Mesenchymal stem cell (in vitro differentiated cells and primary cell): ENCODE measurements at regions not wholly inside any gene's neighbourhood (a gene's known extent, or its start where the extent isn't known, plus 50 kb on each side); places are given as distances from the start of the nearest gene placed in this dataset.

Experiments used
- DNase-seq: peaks from one replicate; pipeline ENCODE4 v3.0.0-alpha.2; 2013
- H2AFZ ChIP-seq: one replicate; pipeline ENCODE4 v1.6.1; 2013; ENCODE audit warnings: low read depth, mild to moderate bottlenecking, control low read depth, inconsistent platforms, low read length, moderate library complexity
- H2AK5ac ChIP-seq: 2 replicates; pipeline ENCODE4 v1.6.1; 2013; ENCODE audit warnings: low read length, moderate library complexity, mild to moderate bottlenecking, inconsistent platforms; ENCODE audit not compliant: severe bottlenecking
- H2BK120ac ChIP-seq: one replicate; pipeline ENCODE4 v1.6.1; 2013; ENCODE audit warnings: low read depth, mild to moderate bottlenecking, inconsistent platforms, low read length, moderate library complexity
- H2BK12ac ChIP-seq, 2 experiments: one replicate each; pipeline ENCODE4 v1.6.1; 2013; ENCODE audit warnings: inconsistent platforms in 2 of 2, low read length in 2 of 2, mild to moderate bottlenecking in 2 of 2, moderate library complexity in 2 of 2, control low read depth in 1 of 2
- H2BK15ac ChIP-seq: one replicate; pipeline ENCODE4 v1.6.1; 2013; ENCODE audit warnings: mild to moderate bottlenecking, low read depth, inconsistent platforms; ENCODE audit not compliant: poor library complexity, severe bottlenecking
- H2BK5ac ChIP-seq: 2 replicates; pipeline ENCODE4 v1.6.1; 2013; ENCODE audit warnings: low read depth, mild to moderate bottlenecking, low read length, control low read depth, inconsistent platforms; ENCODE audit not compliant: poor library complexity, severe bottlenecking
- H3K14ac ChIP-seq, 2 experiments: one replicate each; pipeline ENCODE4 v1.6.1; 2013; ENCODE audit warnings: inconsistent platforms in 2 of 2, low read length in 2 of 2, control low read depth in 1 of 2, mild to moderate bottlenecking in 1 of 2, moderate library complexity in 1 of 2
- H3K18ac ChIP-seq, 2 experiments: one replicate each; pipeline ENCODE4 v1.6.1; 2013; ENCODE audit warnings: inconsistent platforms in 2 of 2, low read length in 2 of 2, control low read depth in 1 of 2, low read depth in 1 of 2, mild to moderate bottlenecking in 1 of 2
- H3K23ac ChIP-seq, 2 experiments: one replicate each; pipeline ENCODE4 v1.6.1; 2013; ENCODE audit warnings: inconsistent platforms in 2 of 2, low read length in 2 of 2, mild to moderate bottlenecking in 2 of 2, moderate library complexity in 2 of 2, control low read depth in 1 of 2
- H3K27ac ChIP-seq: 2 replicates; pipeline ENCODE4 v1.5.1; 2013; ENCODE audit warnings: mild to moderate bottlenecking, moderate library complexity, low read length, control low read depth, inconsistent platforms; ENCODE audit not compliant: poor library complexity, severe bottlenecking
- H3K27me3 ChIP-seq, 2 experiments: 2 replicates each; pipeline versions ENCODE4 v1.6.1 to v1.7.0; 2013; ENCODE audit warnings: low read length in 2 of 2, mild to moderate bottlenecking in 2 of 2, moderate library complexity in 2 of 2, control low read depth in 1 of 2, inconsistent platforms in 1 of 2; ENCODE audit not compliant: control insufficient read depth in 1 of 2, insufficient read depth in 1 of 2
- H3K36me3 ChIP-seq, 2 experiments: 2 replicates each; pipeline versions ENCODE4 v1.6.1 to v1.7.0; 2013; ENCODE audit warnings: low read length in 2 of 2, control low read depth in 1 of 2, inconsistent platforms in 1 of 2, low read depth in 1 of 2, mild to moderate bottlenecking in 1 of 2; ENCODE audit not compliant: insufficient read depth in 2 of 2, control insufficient read depth in 1 of 2
- H3K4ac ChIP-seq, 2 experiments: one replicate each; pipeline ENCODE4 v1.6.1; 2013; ENCODE audit warnings: inconsistent platforms in 2 of 2, low read length in 2 of 2, mild to moderate bottlenecking in 2 of 2, moderate library complexity in 2 of 2, control low read depth in 1 of 2, low read depth in 1 of 2
- H3K4me1 ChIP-seq: 2 replicates; pipeline ENCODE4 v1.6.1; 2013; ENCODE audit warnings: low read depth, low read length, control low read depth; ENCODE audit not compliant: control insufficient read depth, insufficient read depth
- H3K4me2 ChIP-seq: 2 replicates; pipeline ENCODE4 v1.6.1; 2013; ENCODE audit warnings: low read length, mild to moderate bottlenecking, inconsistent platforms; ENCODE audit not compliant: poor library complexity, severe bottlenecking
- H3K4me3 ChIP-seq, 2 experiments: 2 replicates each; pipeline versions ENCODE4 v1.5.1 to v1.7.0; 2013; ENCODE audit warnings: low read length in 2 of 2, mild to moderate bottlenecking in 2 of 2, control low read depth in 1 of 2, low read depth in 1 of 2; ENCODE audit not compliant: insufficient read depth in 1 of 2
- H3K79me1 ChIP-seq: replicated peaks from 2 replicates; pipeline ENCODE4 v1.6.1; 2013; ENCODE audit warnings: mild to moderate bottlenecking, control low read depth, low read length, inconsistent platforms; ENCODE audit not compliant: poor library complexity, severe bottlenecking
- H3K9ac ChIP-seq: 2 replicates; pipeline ENCODE4 v1.7.0; 2013; ENCODE audit warnings: mild to moderate bottlenecking, low read length, moderate library complexity
- H3K9me3 ChIP-seq: 2 replicates; pipeline ENCODE4 v1.7.0; 2013; ENCODE audit warnings: mild to moderate bottlenecking, low read length; ENCODE audit not compliant: control insufficient read depth
- H4K8ac ChIP-seq: one replicate; pipeline ENCODE4 v1.6.1; 2013; ENCODE audit warnings: inconsistent platforms, mild to moderate bottlenecking, low read length, moderate library complexity
- H4K91ac ChIP-seq: one replicate; pipeline ENCODE4 v1.6.1; 2013; ENCODE audit warnings: mild to moderate bottlenecking, low read length, inconsistent platforms
- WGBS: methylation state at CpG from one replicate; pipeline ENCODE4 v1.1.7; 2013; ENCODE audit warnings: mixed read lengths; 5-methylcytosine and 5-hydroxymethylcytosine counted together

GRCh38 chr22:48782811-48783511 is 1044.7 kb downstream of the BRD1 start:
- Histone ChIP-seq H3K4me1 (no peaks in the 10 kb centered on the region), H3K36me3 (no peaks in the 10 kb centered on the region), H3K14ac (no peak overlapping the region), H2BK12ac (no peak overlapping the region), H2BK5ac (no peak overlapping the region), H2AFZ (no peak overlapping the region), H3K18ac (no peak overlapping the region), H3K9me3 (peaks cover 4% of the 10 kb centered on the region), H3K9ac (no peak overlapping the region), H2BK120ac (no peak overlapping the region), H2BK15ac (no peak overlapping the region), H3K23ac (no peak overlapping the region), H4K91ac (no peak overlapping the region), H2AK5ac (no peak overlapping the region), H3K27me3 (no peaks in the 10 kb centered on the region), H3K27ac (no peak overlapping the region), H4K8ac (no peak overlapping the region), H3K79me1 (no peaks in the 10 kb centered on the region), H3K4me3 (no peak overlapping the region), H3K4ac (no peak overlapping the region), H3K4me2 (no peak overlapping the region)
- WGBS, result 42% methylated on average over 16 of the region's 16 CpGs
- DNase-seq, result no peak

GRCh38 chr22:48782326-48782725 is 1045.3 kb downstream of the BRD1 start:
- no peak overlapping the region for H3K23ac ChIP-seq
- no peak overlapping the region for H4K91ac ChIP-seq
- no peak overlapping the region for H3K27ac ChIP-seq
- no peak overlapping the region for H3K4ac ChIP-seq
- no peak for DNase-seq
- H3K14ac ChIP-seq, result no peak overlapping the region
- no peak overlapping the region for H3K4me3 ChIP-seq
- H2BK5ac ChIP-seq, result no peak overlapping the region
- H2AK5ac ChIP-seq, result no peak overlapping the region
- H2BK12ac ChIP-seq, result no peak overlapping the region
- peaks cover 10% of the 10 kb centered on the region for H3K9me3 ChIP-seq
- H3K9ac ChIP-seq, result no peak overlapping the region
- H2BK15ac ChIP-seq, result no peak overlapping the region
- no peak overlapping the region for H4K8ac ChIP-seq
- no peak overlapping the region for H2BK120ac ChIP-seq
- H3K4me1 ChIP-seq, result no peaks in the 10 kb centered on the region
- H2AFZ ChIP-seq, result no peak overlapping the region
- H3K18ac ChIP-seq, result no peak overlapping the region
- no peak overlapping the region for H3K4me2 ChIP-seq
- H3K36me3 ChIP-seq, result no peaks in the 10 kb centered on the region
- no peaks in the 10 kb centered on the region for H3K27me3 ChIP-seq
- WGBS, result 90% methylated on average over 9 of the region's 10 CpGs
- no peaks in the 10 kb centered on the region for H3K79me1 ChIP-seq

- Histone ChIP-seq H2BK15ac (no peak overlapping the region), H3K4ac (no peak overlapping the region), H3K27me3 (no peaks in the 10 kb centered on the region), H3K4me3 (no peak overlapping the region), H3K14ac (no peak overlapping the region), H3K4me2 (no peak overlapping the region), H3K23ac (no peak overlapping the region), H3K27ac (no peak overlapping the region), H3K4me1 (no peaks in the 10 kb centered on the region), H2BK120ac (no peak overlapping the region), H3K9me3 (peaks cover 13% of the 10 kb centered on the region), H4K91ac (no peak overlapping the region), H3K36me3 (no peaks in the 10 kb centered on the region), H2BK12ac (no peak overlapping the region), H2BK5ac (no peak overlapping the region), H2AFZ (no peak overlapping the region), H3K9ac (no peak overlapping the region), H3K18ac (no peak overlapping the region), H4K8ac (no peak overlapping the region), H3K79me1 (no peaks in the 10 kb centered on the region), H2AK5ac (no peak overlapping the region)
- DNase-seq, result no peak
- 92% methylated on average over 12 of the region's 12 CpGs for whole genome bisulfite sequencing
Measured at GRCh38 chr22:48781868-48782267, 1045.8 kb downstream of the BRD1 start.

GRCh38 chr22:48781391-48781790 is 1046.3 kb downstream of the BRD1 start:
- no peak overlapping the region for H3K27ac ChIP-seq
- 84% methylated on average over 14 of the region's 14 CpGs for WGBS

More at GRCh38 chr22:48781391-48781790, 1046.3 kb downstream of the BRD1 start:
- Histone ChIP-seq H3K4me3 (no peak overlapping the region), H3K18ac (no peak overlapping the region), H2BK15ac (no peak overlapping the region), H2AK5ac (no peak overlapping the region), H2BK120ac (no peak overlapping the region), H3K9ac (no peak overlapping the region), H3K4ac (no peak overlapping the region), H2BK12ac (no peak overlapping the region), H3K23ac (no peak overlapping the region), H2BK5ac (no peak overlapping the region), H3K79me1 (no peaks in the 10 kb centered on the region), H2AFZ (no peak overlapping the region), H3K9me3 (peaks cover 17% of the 10 kb centered on the region), H3K27me3 (no peaks in the 10 kb centered on the region), H3K36me3 (no peaks in the 10 kb centered on the region), H4K8ac (no peak overlapping the region), H4K91ac (no peak overlapping the region), H3K14ac (no peak overlapping the region), H3K4me2 (no peak overlapping the region), H3K4me1 (no peaks in the 10 kb centered on the region)
- no peak for DNase-seq
